ENCODE measurements at regions not wholly inside any gene's neighbourhood (a gene's known extent, or its start where the extent isn't known, plus 50 kb on each side); places are given as distances from the start of the nearest gene placed in this dataset.
A peak's percentile ranks its signal among the peaks of the same experiment; 100 is the strongest.
"Not testable (repeated sequence)": the region's sequence is repeated elsewhere in the genome, so short reads cannot be mapped to it uniquely, and the experiment has no call there.

DNA sequence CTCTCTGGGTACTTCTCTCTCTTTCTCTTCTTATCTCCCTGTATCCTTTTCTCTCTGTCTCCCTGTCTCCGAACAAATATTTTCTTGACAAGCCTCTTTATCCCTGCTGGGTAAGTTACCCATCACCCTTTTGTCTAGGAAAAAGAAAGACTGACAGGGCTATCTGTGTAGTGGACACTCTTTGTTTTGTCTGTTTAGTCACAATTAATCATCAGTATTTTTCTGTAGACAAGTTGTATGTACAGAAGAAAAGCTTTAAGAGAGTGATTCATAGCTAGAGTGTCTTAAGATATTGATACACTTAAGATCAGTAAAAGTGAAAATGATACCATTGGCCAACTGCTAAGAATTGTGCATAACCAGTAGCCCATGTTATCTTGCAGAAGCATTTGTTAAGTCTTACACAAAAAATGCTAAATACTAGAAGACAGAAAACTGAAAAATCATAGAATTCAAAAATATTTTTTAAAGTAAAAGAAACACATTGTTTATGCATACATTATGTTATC is 1043.8 kb upstream of the EDIL3 start:
- no peak for DNase-seq

DNA sequence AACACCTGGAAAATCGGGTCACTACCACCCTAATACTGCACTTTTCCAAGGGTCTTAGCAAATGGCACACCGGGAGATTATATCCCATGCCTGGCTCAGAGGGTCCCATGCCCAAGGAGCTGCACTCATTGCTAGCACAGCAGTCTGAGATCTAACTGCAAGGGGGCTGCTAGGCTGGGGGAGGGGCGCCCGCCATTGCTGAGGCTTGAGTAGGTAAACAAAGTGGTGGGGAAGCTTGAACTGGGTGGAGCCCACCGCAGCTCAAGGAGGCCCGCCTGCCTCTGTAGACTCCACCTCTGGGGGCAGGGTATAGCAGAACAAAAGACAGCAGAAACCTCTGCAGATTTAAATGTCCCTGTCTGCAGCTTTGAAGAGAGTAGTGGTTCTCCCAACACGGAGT is 1047.0 kb upstream of the EDIL3 start:
- not testable (repeated sequence) for DNase-seq

DNA sequence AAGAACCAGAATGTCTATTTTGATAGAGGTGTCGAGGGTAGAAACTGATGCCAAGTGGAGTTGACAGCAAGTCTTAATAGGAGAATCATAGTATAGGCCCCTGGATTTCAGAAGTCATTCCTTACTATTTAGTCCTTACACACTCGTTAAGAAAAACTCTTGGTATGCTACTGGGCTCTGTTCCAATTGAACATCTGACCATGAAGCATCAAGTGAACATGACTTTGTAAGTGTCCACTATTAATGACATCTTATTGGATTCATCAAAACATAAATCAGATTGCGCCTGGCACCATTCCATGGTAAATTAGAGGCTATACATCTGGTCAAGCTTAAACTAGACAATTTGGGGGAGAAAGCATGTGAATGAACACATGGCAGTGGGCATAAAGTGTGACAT is 1056.5 kb upstream of the EDIL3 start:
- DNase-seq, result no peak

DNA sequence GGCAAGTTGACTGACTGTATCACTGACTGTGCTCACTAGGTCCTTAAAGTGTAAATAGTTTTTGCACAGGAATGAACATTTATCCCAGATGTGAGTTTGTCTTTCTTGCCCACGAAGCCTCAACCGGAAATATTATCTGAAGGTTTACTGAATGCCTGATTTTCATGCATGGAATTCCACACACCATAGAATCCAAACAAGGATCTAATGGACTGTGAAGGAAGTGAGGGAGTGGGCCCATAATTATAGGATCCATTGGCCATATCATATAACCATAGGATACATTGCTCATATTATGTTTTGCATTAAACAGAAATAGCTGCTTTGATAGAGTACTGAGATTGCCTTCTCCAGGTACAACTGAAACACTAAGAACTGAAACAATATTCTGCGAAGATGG is 1057.2 kb upstream of the EDIL3 start:
- DNase-seq, result no peak

- DNase-seq, result no peak
These were observed 1067.8 kb upstream of the EDIL3 start for GRCh38 chr5:85452322-85453025.

DNA sequence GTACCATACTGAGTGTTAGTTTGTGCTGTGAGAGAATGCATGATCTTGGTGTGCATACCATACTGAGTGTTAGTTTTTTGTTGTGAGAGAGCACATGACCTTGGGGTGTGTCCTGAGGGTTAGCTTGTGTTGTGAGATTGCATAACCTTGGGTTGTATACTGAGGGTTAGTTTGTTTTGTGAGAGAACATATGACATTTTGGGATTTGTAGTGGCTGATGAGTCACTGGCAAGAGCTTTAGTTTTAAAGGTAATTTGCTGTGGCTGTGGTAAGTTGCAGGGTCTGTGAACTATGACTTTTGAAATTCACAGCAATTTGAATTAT is 1068.3 kb upstream of the EDIL3 start:
- no peak for DNase-seq

GRCh38 chr5:85458319-85458718 is 1073.6 kb upstream of the EDIL3 start:
- DNase-seq, result no peak

- DNase-seq, result no peak
These were observed 1078.3 kb upstream of the EDIL3 start for GRCh38 chr5:85462957-85463356.

DNA sequence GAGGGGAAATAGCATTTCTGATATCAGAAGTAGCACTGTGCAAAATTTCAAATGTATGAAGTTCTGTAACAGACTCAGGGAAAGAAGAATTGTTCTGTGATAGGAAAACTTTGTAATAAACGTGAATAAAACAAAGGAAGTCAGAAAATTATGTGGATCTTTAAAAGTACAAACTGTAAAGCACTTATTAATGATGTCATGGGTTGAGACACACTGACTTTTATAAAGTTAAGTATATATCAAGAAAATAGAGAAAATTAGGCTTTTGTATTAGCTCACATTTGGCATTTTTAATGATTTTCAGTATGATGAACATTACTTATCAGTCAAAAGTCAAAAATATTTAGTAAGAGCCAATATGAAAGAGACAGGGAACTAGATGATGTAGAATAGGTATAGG is 1081.7 kb upstream of the EDIL3 start:
- no peak for DNase-seq

- DNase-seq, result no peak
These were observed 1088.1 kb upstream of the EDIL3 start for GRCh38 chr5:85472749-85473148.

DNA sequence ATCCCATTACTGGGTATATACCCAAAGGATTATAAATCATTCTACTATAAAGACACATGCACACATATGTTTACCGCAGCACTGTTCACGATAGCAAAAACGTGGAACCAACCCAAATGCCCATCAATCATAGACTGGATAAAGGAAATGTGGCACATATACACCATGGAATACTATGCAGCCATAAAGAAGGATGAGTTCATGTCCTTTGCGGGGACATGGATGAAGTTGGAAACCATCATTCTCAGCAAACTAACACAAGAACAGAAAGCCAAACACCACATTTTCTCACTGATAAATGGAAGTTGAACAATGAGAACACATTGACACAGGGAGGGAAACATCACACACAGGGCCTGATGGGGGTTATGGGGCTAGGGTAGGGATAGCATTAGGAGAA is 1090.5 kb upstream of the EDIL3 start:
- not testable (repeated sequence) for DNase-seq

GRCh38 chr5:85476617-85477016 is 1091.9 kb upstream of the EDIL3 start:
- DNase-seq, result no peak

DNA sequence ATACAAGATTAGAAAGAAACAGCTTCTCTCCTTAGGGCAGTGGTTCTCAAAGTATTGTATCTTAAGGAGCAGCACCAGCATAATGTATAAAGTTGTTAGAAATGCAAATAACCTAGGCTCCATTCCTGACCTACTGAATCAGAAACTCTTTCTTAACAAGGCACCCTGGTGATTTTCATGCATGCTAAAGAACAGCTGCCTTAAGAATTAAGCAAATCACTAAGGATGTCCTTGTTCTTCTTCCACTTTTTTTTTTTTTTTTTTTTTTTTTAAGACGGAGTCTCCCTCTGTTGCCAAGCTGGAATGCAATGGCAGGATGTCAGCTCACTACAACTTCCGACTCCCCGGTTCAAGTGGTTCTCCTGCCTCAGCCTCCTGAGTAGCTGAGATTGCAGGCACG is 1095.2 kb upstream of the EDIL3 start:
- DNase-seq, result no peak

GRCh38 chr5:85484982-85485574 is 1100.4 kb upstream of the EDIL3 start:
- DNase-seq, result no peak

DNA sequence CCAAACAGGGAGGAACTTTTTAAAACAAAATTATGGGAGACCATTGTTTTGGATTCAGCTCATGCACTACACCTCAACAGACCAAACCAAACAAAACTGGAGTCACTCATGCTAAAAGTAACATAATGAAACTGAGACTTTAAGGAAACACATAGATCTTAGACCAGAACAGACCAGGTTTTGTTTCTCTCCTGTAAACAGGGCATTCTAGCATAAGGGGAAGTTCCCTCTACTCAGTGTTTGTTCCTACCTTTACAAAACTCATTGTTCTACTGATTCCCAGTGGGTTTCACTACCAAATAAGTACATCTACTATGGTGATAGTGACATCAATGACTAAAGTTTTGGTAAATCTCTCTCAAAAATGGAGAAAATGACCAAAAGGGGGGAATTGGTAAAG is 1103.6 kb upstream of the EDIL3 start:
- no peak for DNase-seq

DNA sequence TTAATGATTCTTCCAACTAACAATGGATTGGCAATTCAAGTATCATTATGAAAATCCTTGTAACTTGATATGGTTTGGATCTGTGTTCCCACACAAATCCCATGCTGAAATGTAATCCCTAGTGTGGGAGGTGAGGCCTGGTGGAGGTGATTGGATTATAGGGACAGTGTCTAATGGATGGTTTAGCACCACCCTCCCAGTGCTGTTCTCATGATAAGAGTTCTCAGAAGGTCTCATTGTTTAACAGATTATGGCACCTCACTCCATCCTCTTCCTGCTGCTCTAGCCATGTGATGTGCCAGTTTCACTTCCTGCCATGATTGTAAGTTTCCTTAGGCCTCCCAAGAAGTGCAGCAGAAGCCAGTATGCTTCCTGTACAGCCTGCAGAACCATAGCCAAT is 1116.2 kb upstream of the EDIL3 start:
- no peak for DNase-seq

DNA sequence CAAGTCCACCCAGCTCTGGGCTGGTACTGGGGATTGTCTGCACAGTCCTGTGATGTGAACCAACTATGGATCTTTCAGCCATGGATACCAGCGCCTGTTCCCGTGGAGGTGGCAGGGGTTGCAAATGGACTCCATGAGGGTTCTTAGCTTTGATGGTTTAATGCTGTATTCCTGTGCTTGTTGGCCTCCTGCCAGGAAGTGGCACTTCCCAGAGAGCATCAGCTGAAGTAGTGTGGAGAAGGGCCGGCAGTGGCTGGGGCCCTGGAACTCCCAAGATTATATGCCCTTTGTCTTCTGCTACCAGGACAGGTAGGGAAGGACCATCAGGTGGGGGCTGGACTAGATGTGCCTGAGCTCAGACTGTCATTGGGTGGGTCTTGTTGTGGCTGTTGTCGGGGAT is 1104.8 kb upstream of the COX7C start:
- no peak for DNase-seq

GRCh38 chr5:85515588-85515987 is 1102.2 kb upstream of the COX7C start:
- DNase-seq, result no peak

- DNase-seq, result no peak
These were observed 1100.4 kb upstream of the COX7C start for GRCh38 chr5:85517386-85517785.

DNA sequence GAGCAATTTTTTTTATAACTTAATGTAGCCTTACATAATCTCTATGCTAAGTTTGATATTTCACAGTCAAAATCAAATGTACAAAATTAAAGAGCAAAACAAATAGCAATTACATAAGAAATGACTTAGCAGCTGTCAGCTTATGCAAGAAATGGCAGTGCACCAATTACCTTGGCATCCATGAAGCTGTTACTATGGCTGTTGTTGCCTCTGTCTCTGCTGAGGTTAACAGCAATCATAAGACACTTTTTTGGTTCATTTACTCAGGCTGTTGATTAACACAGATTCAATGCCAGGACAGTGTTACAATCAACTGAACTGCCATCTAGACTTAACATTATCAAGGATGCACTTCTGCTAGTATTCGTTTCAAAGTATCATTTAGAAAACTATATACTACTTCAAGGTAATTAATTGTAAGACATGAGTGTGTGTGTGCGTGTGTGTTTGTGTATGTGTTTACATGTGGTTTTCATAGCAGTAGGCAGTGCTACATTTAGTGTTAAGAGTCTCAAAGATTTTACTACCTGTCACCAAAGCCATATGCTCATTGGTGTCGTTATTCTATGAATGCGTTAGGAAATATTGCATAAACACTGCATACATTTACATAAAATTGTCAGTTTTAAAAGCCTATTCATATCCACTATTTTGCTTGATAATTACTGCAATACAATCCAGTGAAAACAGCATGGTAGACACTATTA is 1084.2 kb upstream of the COX7C start:
- no peak for DNase-seq

DNA sequence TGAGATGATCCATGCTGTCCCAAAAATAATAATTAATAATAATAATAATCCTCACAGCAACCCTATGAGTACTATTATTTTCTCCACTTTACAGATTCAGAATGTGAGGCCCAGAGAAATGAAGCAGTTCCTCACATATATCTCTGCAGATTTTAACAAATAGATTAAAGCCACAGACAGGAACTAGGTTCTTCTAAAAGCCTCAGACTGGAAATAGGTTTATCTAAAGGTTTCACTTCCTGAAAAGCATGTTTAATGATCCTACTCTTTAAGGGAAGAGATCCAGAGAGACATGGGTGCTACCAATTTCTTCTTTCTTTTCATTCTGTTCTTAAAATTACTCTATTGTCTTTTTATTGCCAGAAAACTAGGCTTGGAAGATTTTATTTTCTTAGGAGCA is 1079.4 kb upstream of the COX7C start:
- no peak for DNase-seq

- peak; percentile 15 for DNase-seq
These were observed 1072.6 kb upstream of the COX7C start for GRCh38 chr5:85545129-85545528.

GRCh38 chr5:85549229-85549628 is 1068.5 kb upstream of the COX7C start:
- DNase-seq, result no peak

DNA sequence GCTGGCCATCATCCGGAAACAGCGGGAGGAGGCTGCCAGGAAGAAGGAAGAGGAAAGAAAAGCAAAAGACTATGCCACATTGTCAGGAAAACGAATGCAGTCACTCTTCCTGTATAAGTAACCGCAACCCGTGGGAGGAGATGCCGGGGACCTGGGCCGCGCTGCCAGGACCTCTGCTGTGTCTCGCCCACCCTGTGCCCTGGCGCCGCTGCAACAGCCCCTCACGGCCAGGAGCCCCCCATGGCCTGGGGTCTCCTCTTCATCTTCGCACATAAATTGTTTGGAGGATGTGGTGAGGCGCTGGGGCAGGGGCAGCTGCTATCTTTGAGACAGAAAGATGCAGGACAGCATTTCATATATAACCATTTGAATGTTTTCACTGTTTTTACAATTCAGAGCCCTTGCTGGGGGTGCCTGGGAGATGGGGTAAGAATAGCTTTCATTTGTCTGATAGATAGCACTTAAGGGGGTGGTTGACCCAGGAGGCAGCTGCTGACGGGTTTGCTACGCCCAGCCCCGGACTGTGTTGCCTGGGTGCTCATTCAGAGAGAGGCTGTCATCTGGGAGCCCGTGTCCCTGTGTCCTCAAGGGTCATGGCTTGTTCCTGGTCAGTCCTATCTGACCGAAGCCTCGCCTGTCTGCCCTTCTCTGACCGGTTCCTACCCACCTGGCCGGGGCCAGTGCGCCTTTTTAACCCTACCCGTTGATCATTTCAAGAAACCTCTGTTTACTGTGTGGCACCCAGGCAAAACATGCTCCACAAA is 1067.7 kb upstream of the COX7C start:
- DNase-seq, result no peak

Data from NCI-H345 (cell line).